Choroid plexus epithelial cell (primary cell): ENCODE measurements at regions not wholly inside any gene's neighbourhood (a gene's known extent, or its start where the extent isn't known, plus 50 kb on each side); places are given as distances from the start of the nearest gene placed in this dataset.

Experiments
- DNase-seq: peaks from one replicate; pipeline ENCODE4 v3.0.0-alpha.2; 2010; ENCODE audit warnings: low read depth
- H3K4me3 ChIP-seq: 2 replicates; pipeline ENCODE4 v1.5.1; 2011; ENCODE audit warnings: low read depth, mild to moderate bottlenecking, control low read depth, low read length, moderate library complexity
- CTCF ChIP-seq: conservative IDR thresholded peaks from 2 replicates; pipeline ENCODE4 v1.5.1; 2011; ENCODE audit warnings: low read depth, mild to moderate bottlenecking, control low read depth, inconsistent platforms, low read length, moderate library complexity

GRCh38 chr2:173630425-173631126, 275.9 kb downstream of the CDCA7 start:
- peak; percentile 33 for DNase-seq
- no peak for TF ChIP-seq CTCF
- H3K4me3 ChIP-seq: peak overlapping the region; percentile 38

- TF ChIP-seq CTCF: no peak
- DNase-seq: peak; percentile 43
- H3K4me3 ChIP-seq: peak overlapping the region; percentile 38
Observed at GRCh38 chr2:173631127-173631460, 276.4 kb downstream of the CDCA7 start.

- DNase-seq: peak; percentile 84
- TF ChIP-seq CTCF: no peak
- H3K4me3 ChIP-seq: no peak overlapping the region
Observed at GRCh38 chr2:173644146-173644545, 289.5 kb downstream of the CDCA7 start.

- no peak for TF ChIP-seq CTCF
- peak; percentile 81 for DNase-seq
- H3K4me3 ChIP-seq: no peak overlapping the region
Observed at GRCh38 chr2:173647681-173648311, 293.1 kb downstream of the CDCA7 start.

GRCh38 chr2:173648816-173649215, 294.1 kb downstream of the CDCA7 start:
- TF ChIP-seq CTCF: no peak
- no peak overlapping the region for H3K4me3 ChIP-seq
- no peak for DNase-seq

- no peak for TF ChIP-seq CTCF
- no peak overlapping the region for H3K4me3 ChIP-seq
- DNase-seq: no peak
Observed at GRCh38 chr2:173649527-173650219, 295.0 kb downstream of the CDCA7 start.
